ENCODE measurements at regions not wholly inside any gene's neighbourhood (a gene's known extent, or its start where the extent isn't known, plus 50 kb on each side); places are given as distances from the start of the nearest gene placed in this dataset.

GRCh38 chr20:52279706-52280105 is 88.1 kb upstream of the ZFP64 start:
- FAIRE-seq (no peak), DNase-seq (ENCODE audit: low read depth in 1 of 2, low spot score in 2 of 2) (no peak)
- no peak for TF ChIP-seq CHD1 (IDR thresholded peaks at IDR 0.05; ENCODE audit: low read depth, low read length)
- TF ChIP-seq TAF1 (IDR thresholded peaks at IDR 0.05; ENCODE audit: low read depth, low read length), result no peak
- TF ChIP-seq EP300 (IDR thresholded peaks at IDR 0.05; ENCODE audit: borderline replicate concordance in 1 of 2, low read depth in 2 of 2, low read length in 2 of 2), result no peak
- no peak for TF ChIP-seq SIRT6 (IDR thresholded peaks at IDR 0.05; ENCODE audit: low read length)
- TF ChIP-seq TEAD4 (IDR thresholded peaks at IDR 0.05; ENCODE audit: low read depth, low read length), result no peak
- no peak for TF ChIP-seq E2F6 (IDR thresholded peaks at IDR 0.05)
- no peak for TF ChIP-seq ZNF274 (IDR thresholded peaks at IDR 0.05; ENCODE audit: borderline replicate concordance, extremely low read depth, low read length)
- TF ChIP-seq CBX5 (IDR thresholded peaks at IDR 0.05; ENCODE audit: low read depth, low read length), result no peak
- TF ChIP-seq RFX5 (IDR thresholded peaks at IDR 0.05; ENCODE audit: borderline replicate concordance, low read depth, low read length), result no peak
- no peak for TF ChIP-seq MAFK (IDR thresholded peaks at IDR 0.05; ENCODE audit: low read depth, low read length)
- TF ChIP-seq RXRA (IDR thresholded peaks at IDR 0.05; ENCODE audit: insufficient read depth, low read depth, low read length), result no peak
- H3K79me1 ChIP-seq (ENCODE audit: low read depth, low read length), result no peaks in the 10 kb centered on the region
- no peak overlapping the region for H4K8ac ChIP-seq (ENCODE audit: extremely low read depth, insufficient read depth, low read length)
- POLR2A ChIA-PET (ENCODE audit: partially characterized antibody), result no interaction called here
- no peak overlapping the region for H3K9ac ChIP-seq (replicated peaks in 1 of 4; ENCODE audit: extremely low read depth in 1 of 4, low read depth in 3 of 4, low read length in 3 of 4)
- WGBS, 2 experiments (ENCODE audit: extremely low coverage in 1 of 2, insufficient coverage in 1 of 2, insufficient read length in 1 of 2, insufficient replicate concordance in 2 of 2, low coverage in 1 of 2, low lambda C conversion rate in 2 of 2, missing lambda C conversion rate in 1 of 2), result 88% methylated on average over 2 of the region's 2 CpGs; no CpG with 5 or more reads in 1 of the 2 experiments
- H4K5ac ChIP-seq (ENCODE audit: insufficient read length, low read depth, low read length), result no peak overlapping the region
- no peaks in the 10 kb centered on the region for H3K4me1 ChIP-seq (replicated peaks in 1 of 4; ENCODE audit: control insufficient read depth in 3 of 4, insufficient read depth in 4 of 4, low read length in 3 of 4)
- H3K27me3 ChIP-seq (replicated peaks in 1 of 4; ENCODE audit: control insufficient read depth in 3 of 4, extremely low read depth in 1 of 4, insufficient read depth in 3 of 4, low read length in 3 of 4), result peaks cover 0 to 1% (median 0%) of the 10 kb centered on the region in 4 experiments; a peak in 1 of 7 replicates
- no peak overlapping the region for H2BK20ac ChIP-seq (ENCODE audit: low read length)
- no peak overlapping the region for H2AFZ ChIP-seq (ENCODE audit: low read length)
- H4K20me1 ChIP-seq (replicated peaks in 1 of 2; ENCODE audit: control insufficient read depth in 1 of 2, insufficient read depth in 2 of 2, low read length in 2 of 2), result no peaks in the 10 kb centered on the region
- no peak overlapping the region for H3K23ac ChIP-seq (ENCODE audit: insufficient read length)
- H3K4ac ChIP-seq (replicated peaks; ENCODE audit: insufficient read length, low read depth, low read length), result no peak overlapping the region
- no peak overlapping the region for H3K56ac ChIP-seq (replicated peaks; ENCODE audit: insufficient read length, low read depth, low read length)
- no peak overlapping the region for H2BK120ac ChIP-seq (replicated peaks; ENCODE audit: low read depth, low read length)
- no peak overlapping the region for H2AK5ac ChIP-seq (ENCODE audit: low read depth, low read length)
- H4K91ac ChIP-seq (replicated peaks; ENCODE audit: insufficient read length, low read length), result no peak overlapping the region
- H3K36me3 ChIP-seq (ENCODE audit: control insufficient read depth in 2 of 4, insufficient read depth in 4 of 4, low read length in 3 of 4), result no peaks in the 10 kb centered on the region
- CTCF ChIA-PET (ENCODE audit: partially characterized antibody), result interaction anchor here (0.7 to 2.5 kb wide), 2 partner anchors 17 to 33 kb away, joined by 3 to 12 read pairs; no protein-coding TSS in a partner anchor
- no peaks in the 10 kb centered on the region for H3K79me2 ChIP-seq (ENCODE audit: control insufficient read depth in 1 of 2, insufficient read depth in 2 of 2, low read length in 2 of 2)
- H2BK5ac ChIP-seq (ENCODE audit: low read depth, low read length), result no peak overlapping the region
- H3K18ac ChIP-seq (ENCODE audit: extremely low read depth, low read length), result no peak overlapping the region
- no peak overlapping the region for H3K27ac ChIP-seq (ENCODE audit: low read depth, low read length)
- no peak overlapping the region for H3K4me2 ChIP-seq (ENCODE audit: insufficient read depth in 1 of 2, low read depth in 2 of 2, low read length in 2 of 2)
- no peaks in the 10 kb centered on the region for H3K23me2 ChIP-seq (ENCODE audit: low read depth, low read length)
- no peak overlapping the region for H3K14ac ChIP-seq (ENCODE audit: insufficient read length)
- no peak overlapping the region for H3K4me3 ChIP-seq (ENCODE audit: extremely low read depth in 1 of 4, insufficient read depth in 2 of 4, low read depth in 3 of 4, low read length in 4 of 4)
- H2BK12ac ChIP-seq (ENCODE audit: low read depth, low read length), result no peak overlapping the region
- no peaks in the 10 kb centered on the region for H3K9me3 ChIP-seq (ENCODE audit: insufficient read depth in 2 of 2, low read depth in 1 of 2, low read length in 1 of 2)
- H2BK15ac ChIP-seq (ENCODE audit: low read length), result no peak overlapping the region

Data from H1 (cell line).